ENCODE measurements at regions not wholly inside any gene's neighbourhood (a gene's known extent, or its start where the extent isn't known, plus 50 kb on each side); places are given as distances from the start of the nearest gene placed in this dataset.

GRCh38 chr22:48602805-48603518, 1224.7 kb downstream of the BRD1 start:
- TF ChIP-seq, protein P1, sequence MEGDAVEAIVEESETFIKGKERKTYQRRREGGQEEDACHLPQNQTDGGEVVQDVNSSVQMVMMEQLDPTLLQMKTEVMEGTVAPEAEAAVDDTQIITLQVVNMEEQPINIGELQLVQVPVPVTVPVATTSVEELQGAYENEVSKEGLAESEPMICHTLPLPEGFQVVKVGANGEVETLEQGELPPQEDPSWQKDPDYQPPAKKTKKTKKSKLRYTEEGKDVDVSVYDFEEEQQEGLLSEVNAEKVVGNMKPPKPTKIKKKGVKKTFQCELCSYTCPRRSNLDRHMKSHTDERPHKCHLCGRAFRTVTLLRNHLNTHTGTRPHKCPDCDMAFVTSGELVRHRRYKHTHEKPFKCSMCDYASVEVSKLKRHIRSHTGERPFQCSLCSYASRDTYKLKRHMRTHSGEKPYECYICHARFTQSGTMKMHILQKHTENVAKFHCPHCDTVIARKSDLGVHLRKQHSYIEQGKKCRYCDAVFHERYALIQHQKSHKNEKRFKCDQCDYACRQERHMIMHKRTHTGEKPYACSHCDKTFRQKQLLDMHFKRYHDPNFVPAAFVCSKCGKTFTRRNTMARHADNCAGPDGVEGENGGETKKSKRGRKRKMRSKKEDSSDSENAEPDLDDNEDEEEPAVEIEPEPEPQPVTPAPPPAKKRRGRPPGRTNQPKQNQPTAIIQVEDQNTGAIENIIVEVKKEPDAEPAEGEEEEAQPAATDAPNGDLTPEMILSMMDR (IDR thresholded peaks at IDR 0.05 in 8 of 11, conservative IDR thresholded peaks at IDR 0.05 in 3 of 11), result no peak
- TF ChIP-seq POLR2AphosphoS5 (IDR thresholded peaks at IDR 0.05), result no peak
- TF ChIP-seq POLR2A (IDR thresholded peaks at IDR 0.05), result no peak

Data from spleen (tissue), 7 donors.